ENCODE measurements at regions not wholly inside any gene's neighbourhood (a gene's known extent, or its start where the extent isn't known, plus 50 kb on each side); places are given as distances from the start of the nearest gene placed in this dataset.

DNA sequence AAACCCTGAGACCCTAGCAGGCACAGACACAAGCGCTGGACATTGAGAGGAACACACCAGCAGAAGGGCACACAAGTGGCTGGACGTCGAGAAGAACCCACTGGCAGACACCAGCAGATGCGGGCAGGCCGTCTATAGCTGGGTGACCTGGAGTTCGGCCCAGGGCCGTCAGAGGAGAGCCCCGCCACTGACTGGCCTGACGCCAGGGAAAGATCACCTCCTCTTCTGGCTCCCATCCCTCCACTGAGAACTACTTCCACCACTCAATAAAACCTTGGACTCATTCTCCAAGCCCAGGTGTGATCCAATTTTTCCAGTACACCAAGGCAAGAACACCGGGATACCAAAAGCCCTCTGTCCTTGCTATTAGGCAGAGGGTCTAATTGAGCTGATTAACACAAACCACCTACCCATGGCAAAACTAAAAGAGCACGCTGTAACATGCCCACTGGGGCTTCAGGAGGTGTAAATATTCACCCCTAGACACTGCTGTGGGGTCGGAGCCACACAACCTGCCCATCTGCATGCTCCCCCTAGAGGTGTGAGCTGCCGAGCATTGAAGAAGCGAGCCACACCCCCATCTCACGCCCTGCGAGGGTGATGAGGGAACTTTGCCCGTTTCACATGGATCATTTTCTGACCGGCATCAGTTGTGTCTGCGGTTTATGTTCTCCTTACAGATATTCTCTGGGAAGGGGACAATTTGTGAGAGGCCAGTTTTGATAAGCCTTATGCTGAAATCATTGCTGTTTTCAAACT is 104.8 kb downstream of the HLX start:
- no peak for DNase-seq

DNA sequence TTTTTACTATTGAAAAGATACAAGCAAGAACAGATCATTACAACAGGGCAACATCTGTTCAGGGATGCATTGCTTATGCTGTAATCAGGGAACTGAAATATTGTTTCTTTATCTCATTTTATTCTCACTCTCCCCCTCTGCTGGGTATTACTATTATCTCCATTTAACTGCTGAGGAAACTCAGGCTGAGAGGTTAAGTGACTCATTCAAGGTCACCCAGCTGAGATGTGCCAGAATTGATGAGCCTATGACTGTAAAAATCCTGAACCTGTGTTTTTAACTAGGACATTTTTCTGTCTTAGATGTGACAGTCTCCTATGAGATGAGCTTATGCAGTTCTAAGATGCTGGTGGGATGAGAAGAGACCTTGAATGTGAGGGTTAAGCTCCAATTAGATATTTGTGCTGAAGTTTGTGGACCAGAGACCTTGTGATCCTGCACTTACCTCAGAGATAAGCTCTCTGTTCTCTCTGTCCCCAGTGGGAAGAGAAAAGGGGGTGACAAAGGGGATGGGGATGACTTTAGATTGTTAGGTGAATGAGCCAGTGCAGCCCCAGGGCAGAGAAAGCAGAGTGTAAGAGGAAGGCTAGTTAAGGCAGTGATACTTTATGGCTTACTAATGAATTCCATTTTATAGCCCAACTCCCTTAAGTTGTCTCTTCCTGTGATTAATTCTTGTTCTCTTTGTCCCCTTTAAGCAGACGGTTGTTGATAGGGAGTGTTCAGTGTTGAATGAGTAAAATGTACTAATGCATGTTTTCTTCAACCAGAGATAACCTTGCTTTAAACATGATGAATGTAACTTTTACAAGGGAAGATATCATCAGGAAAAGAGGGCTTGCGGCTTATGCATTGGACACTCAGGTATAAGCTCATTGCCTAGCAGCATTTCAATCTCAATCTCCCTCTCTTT is 111.4 kb downstream of the HLX start:
- DNase-seq = no peak

GRCh38 chr1:220991506-220991905 is 112.3 kb downstream of the HLX start:
- DNase-seq = no peak

DNA sequence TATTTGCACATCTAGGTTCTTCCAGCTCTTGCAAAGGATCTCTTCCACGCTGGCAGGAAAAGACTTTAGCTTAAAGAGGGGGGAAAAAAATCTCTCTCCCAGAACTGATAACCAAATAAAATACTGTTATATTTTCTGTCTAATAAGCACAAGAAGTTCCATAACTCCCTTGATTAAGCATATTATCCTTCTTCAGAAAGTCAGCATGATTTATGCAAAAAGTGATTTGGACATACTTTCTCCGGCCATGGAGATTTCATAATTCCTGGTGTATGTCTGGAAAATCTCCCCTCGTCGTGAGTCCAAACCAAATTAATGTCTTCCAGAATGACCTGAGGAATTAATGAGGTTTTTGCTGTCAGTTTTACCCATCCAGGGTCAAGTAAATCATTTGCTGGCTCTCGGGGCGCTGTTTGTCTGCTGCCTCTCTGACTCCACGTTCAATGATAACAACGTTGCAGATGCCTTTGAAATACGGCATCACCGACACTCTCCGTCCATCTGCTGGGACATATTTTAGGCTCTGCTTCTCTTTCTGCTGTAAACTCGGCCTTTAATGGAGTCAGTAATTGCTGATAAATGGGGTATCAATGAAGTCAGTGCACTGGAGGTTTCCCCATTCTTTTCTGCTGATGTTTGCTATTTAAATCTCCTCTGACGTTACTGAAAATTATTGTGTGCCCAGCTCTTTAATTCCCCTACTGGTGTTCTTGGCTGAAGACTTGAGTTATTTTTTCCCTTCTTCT is 112.9 kb downstream of the HLX start:
- no peak for DNase-seq

- no peak for DNase-seq
These were observed 113.4 kb downstream of the HLX start for GRCh38 chr1:220992705-220993052.

DNA sequence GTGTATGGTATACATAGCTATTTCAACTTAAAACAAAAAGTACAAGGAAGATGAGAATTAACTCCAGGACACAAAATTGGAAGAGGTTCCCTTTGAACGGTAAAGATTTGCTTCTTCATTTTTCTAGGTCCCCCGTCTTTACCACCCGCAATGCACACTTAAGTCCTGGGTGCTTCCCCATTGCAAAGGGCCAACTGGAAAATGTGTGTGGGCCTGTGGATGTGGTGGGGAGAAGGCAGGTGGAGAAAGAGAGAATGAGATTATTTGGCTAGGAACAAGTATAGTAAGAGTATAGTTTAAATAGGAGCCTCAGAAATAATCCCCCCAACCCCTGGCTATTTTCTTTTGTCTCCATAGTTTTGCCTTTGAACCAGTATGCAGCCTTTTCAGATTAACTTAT is 115.4 kb downstream of the HLX start:
- no peak for DNase-seq

- no peak for DNase-seq
These were observed 118.5 kb downstream of the HLX start for GRCh38 chr1:220997791-220998190.

DNA sequence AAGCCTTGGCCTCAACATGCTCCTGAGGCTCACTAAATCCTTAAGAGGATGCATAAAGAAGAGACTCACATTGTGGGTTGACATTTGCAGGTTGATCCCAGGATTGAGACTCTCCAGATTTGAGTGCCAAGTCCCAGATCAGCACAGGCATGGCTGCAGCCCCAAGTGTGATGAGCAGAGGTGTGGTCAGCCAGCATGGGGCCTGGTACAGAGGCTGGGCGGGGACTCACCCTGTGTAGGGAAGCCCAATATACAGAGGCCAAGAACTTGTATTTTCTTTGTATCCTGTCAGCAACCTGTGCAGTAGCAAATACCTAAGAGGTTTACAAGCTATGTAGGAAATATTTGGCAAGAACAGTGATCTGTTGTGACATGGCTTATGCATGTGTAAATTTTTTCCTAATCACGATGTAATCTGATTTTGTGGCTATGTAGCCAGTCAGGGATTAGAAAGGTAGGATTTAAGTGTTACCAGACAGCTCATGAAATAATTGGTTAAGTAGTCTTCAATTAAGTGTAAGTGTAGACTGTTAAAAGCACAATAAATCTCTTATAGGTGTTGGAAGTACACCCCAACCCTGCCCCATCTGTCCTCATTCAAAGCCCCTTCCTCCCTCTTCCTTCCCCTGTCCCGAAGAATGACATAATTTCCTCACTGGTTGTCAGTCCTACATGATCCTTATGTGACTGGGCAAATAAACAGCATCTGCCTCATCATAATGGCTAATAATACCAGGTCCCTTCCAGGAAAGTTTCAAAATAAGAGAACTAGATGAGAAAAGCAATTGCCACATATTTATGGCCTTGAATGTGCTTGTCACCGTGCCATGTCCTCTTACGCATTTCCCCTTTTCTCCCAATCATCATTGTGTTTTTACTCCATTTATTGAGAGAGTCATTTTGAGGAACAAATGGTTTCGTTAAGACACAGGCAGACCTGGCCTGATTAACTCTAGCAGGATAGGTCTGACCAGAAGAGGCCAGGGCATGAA is 120.9 kb downstream of the HLX start:
- peak; percentile 43 for DNase-seq

GRCh38 chr1:221001167-221001566 is 121.9 kb downstream of the HLX start:
- DNase-seq = no peak

GRCh38 chr1:221002601-221003000 is 123.4 kb downstream of the HLX start:
- no peak for DNase-seq

- DNase-seq = no peak
These were observed 131.9 kb downstream of the HLX start for GRCh38 chr1:221011145-221011544.

GRCh38 chr1:221012120-221012519 is 132.9 kb downstream of the HLX start:
- peak; percentile 30 for DNase-seq

GRCh38 chr1:221013691-221014660 is 134.7 kb downstream of the HLX start:
- DNase-seq = no peak

GRCh38 chr1:221015159-221015790 is 136.0 kb downstream of the HLX start:
- DNase-seq = no peak

GRCh38 chr1:221016751-221017150 is 137.5 kb downstream of the HLX start:
- no peak for DNase-seq

- no peak for DNase-seq
These were observed 139.2 kb downstream of the HLX start for GRCh38 chr1:221018414-221018813.

- no peak for DNase-seq
These were observed 143.1 kb downstream of the HLX start for GRCh38 chr1:221022331-221022730.

GRCh38 chr1:221023482-221023881 is 144.2 kb downstream of the HLX start:
- no peak for DNase-seq

- no peak for DNase-seq
These were observed 146.3 kb downstream of the HLX start for GRCh38 chr1:221025501-221025900.

GRCh38 chr1:221025956-221026355 is 146.7 kb downstream of the HLX start:
- DNase-seq = no peak
